ENCODE measurements at regions not wholly inside any gene's neighbourhood (a gene's known extent, or its start where the extent isn't known, plus 50 kb on each side); places are given as distances from the start of the nearest gene placed in this dataset.

DNA sequence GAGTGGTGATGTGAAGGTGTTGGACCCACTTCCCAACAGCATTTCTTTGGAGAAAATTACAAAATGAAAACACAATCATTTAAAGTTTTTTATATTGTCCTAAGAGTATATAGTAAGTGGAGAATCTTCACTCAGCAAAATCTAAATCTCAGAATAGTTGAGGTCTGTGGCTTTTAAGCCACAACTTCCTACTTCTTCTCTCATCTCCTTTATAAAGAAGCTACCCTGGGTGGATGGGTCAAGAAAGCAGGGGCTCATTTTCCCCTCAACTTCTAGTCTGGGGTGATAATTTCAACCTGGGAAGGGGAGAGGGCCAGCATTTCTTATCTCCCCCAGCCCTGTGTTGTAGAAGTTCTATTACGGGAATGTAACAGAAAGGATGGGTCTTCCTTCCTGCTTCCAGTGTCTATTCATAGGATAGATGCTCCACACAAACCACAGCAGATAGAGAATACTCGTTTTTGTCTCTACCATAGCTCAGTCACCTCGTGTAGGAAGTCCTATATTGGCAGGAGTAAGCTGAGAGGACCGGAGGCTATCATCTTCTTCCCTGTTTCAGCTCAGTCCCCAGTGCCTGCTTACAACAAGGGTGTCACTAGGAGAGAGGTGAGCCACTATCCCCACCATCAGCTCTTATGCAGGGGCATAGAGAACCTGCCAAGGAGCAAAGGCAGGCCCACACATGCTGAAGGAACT, 341.5 kb downstream of the CASP12 start:
- no peaks in the 10 kb centered on the region for H3K9me3 ChIP-seq
- no peak for DNase-seq
- H3K36me3 ChIP-seq = no peaks in the 10 kb centered on the region
- H3K4me3 ChIP-seq = no peak overlapping the region
- H3K27me3 ChIP-seq = no peaks in the 10 kb centered on the region

DNA sequence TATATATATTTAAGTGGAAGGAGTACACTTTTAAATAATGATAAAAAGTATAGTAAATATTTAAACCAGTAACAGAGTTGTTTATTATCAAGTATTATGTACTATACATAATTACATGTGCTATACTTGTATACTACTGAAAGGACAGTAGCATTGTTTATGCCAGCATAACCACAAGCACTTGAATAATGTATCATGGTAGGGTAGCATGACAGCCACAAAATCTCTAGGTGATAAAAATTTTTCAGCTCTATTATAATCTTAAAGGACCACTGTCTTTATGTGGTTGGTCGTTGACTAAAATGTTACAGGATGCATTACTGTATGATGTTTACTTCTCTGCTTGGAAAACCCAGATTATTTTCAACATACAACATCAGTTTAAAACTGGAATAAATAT, 349.2 kb downstream of the CASP12 start:
- Histone ChIP-seq H3K36me3 (no peaks in the 10 kb centered on the region), H3K4me3 (no peak overlapping the region), H3K9me3 (no peaks in the 10 kb centered on the region), H3K27me3 (no peaks in the 10 kb centered on the region)
- DNase-seq = no peak

DNA sequence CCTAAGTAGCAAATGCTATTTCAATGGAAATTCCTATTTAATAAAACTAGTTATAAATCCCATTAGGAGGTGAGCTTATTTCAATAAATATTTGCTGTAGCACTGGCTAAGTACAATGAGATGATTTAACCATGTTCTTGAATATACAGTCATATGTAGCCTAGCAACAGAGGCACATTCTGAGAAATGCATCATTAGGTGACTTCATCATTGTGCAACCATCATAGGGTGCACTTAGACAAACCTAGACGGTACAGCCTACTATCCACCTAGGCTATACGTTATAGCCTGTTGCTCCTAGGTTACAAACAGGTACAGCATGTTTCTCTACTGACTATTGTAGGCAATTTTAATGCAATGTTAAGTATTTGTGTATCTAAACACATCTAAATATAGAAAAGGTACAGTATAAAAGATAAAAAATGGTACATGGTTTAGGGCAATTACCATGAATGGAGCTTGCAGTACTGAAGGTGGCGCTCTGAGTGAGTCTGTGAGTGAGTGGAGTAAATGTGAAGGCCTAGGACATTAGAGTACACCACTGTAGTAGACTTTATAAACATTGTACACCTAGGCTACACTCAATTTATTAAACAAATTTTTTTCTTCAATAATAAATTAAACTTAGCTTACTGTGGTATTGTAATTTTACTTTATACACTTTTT, 350.1 kb downstream of the CASP12 start:
- DNase-seq = no peak
- no peaks in the 10 kb centered on the region for H3K36me3 ChIP-seq

DNA sequence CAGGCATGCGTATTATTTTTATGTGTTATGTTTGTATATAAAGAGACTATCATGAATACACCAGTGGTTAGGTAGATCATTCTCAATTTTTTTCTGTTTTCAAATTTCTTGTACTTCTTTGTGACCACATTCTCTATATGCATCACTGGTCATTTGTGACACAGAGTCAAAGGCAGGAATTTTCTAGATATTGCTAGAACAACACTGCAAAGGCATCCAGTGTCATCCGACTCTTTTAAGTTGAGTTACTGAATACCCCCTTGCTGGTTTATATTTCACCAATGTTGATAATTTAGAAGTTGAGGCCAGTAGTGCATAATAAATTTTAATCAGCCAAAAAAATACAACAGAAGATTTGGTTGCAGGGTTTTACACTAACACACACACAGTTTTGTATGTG, 351.8 kb downstream of the CASP12 start:
- Histone ChIP-seq H3K9me3 (no peaks in the 10 kb centered on the region), H3K27me3 (no peaks in the 10 kb centered on the region), H3K4me3 (no peak overlapping the region), H3K36me3 (no peaks in the 10 kb centered on the region)
- no peak for DNase-seq

More for the DNA sequence above, 350.1 kb downstream of the CASP12 start:
- no peaks in the 10 kb centered on the region for H3K9me3 ChIP-seq
- H3K4me3 ChIP-seq = no peak overlapping the region
- H3K27me3 ChIP-seq = no peaks in the 10 kb centered on the region

DNA sequence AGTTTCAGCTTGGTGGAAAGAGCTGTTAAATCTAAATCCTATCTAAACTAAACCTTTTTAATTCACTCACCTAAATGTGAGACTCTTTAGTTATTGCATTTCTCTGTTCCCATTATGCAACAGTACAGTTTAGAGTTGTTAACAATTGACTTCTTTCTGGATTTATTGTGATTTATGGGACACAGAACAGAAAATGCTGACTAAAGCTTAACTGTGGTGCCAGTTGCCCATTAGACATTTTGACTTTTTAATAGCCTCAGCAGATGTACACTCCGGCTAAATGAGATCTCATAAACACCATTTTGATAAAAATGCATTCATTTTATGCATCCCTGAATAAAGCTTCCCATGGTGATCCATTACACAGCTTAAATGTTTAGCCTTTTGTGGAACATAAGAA, 356.6 kb downstream of the CASP12 start:
- no peaks in the 10 kb centered on the region for H3K27me3 ChIP-seq
- no peaks in the 10 kb centered on the region for H3K36me3 ChIP-seq
- no peaks in the 10 kb centered on the region for H3K9me3 ChIP-seq
- DNase-seq = no peak
- H3K4me3 ChIP-seq = no peak overlapping the region

DNA sequence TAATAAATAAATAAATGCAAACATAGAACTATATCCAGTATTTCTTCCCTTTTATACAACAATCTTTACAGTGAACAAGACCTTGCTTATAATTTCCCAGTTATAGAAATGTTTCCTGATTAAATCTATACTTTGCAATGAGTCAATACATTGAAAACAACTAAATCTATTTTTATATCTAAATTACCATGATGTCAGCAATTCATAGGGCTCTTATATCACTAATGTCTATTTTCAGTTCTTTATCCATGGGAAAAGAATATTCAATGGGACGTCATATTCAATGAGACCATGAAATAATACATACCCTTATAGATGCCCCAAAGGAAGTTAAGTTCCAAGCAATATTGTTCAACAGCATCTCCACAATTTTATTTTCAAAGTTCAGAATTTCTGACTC, 359.9 kb downstream of the CASP12 start:
- H3K4me3 ChIP-seq = no peak overlapping the region
- no peak for DNase-seq
- H3K36me3 ChIP-seq = no peaks in the 10 kb centered on the region
- no peaks in the 10 kb centered on the region for H3K27me3 ChIP-seq
- H3K9me3 ChIP-seq = no peaks in the 10 kb centered on the region

DNA sequence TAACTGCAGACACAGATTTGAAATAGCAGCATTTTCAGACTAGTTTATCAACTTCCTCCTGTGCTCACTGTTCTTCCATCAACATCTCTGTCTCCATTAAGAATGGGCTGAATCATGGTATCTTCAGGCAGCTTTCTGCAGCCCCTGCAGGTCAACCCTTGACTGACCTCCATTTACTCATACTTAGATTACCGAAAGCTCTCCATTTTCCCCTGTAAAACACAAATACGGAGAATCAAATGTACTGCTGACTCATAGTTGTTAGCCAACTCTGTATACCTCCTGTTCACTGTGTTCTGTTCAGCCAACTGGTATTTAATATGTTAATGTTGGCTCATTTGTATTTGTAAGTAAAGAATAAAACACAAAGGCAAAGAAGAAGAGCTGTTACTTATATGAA, 364.0 kb downstream of the CASP12 start:
- Histone ChIP-seq H3K9me3 (no peaks in the 10 kb centered on the region), H3K36me3 (no peaks in the 10 kb centered on the region), H3K27me3 (no peaks in the 10 kb centered on the region), H3K4me3 (no peak overlapping the region)
- DNase-seq = no peak

DNA sequence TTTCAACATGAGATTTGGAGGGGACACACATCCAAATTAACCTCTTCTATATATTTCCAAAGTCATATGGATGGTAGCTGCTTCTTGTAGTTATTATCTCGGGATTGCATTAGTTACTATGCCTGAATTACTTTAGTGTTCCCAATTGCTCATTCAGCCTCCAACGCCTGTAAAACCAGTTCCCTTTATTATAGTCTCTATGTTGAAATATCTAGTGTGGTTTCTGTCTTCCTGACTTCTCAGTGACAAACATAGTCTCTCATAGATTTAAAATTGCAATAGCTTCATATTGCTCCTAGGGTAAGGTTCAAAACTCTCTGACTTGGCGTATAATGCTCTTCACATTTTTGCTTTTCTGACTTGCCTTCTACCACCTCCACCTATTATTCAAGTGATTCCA, 366.4 kb downstream of the CASP12 start:
- H3K36me3 ChIP-seq = no peaks in the 10 kb centered on the region
- no peak for DNase-seq
- H3K27me3 ChIP-seq = no peaks in the 10 kb centered on the region
- no peak overlapping the region for H3K4me3 ChIP-seq
- H3K9me3 ChIP-seq = no peaks in the 10 kb centered on the region

DNA sequence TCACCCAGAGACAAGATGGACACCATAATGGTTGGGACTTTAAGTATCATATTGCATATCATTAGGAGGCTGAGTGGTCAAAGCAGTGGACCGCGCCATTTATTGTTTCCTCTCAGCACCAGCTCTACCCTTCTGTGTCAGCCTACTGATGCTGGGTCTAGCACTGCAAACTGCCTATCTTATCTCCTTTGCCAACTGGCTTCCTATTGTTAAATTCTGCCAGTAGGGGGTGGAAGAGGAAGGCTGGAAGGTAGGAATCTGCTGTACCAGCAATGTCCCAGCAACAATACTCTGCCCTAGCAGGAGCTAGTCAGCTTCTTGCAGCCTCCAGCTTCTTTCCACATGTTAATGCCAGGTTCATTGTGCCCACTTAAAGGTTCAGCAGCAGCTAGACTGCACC, 367.1 kb upstream of the PDGFD start:
- Histone ChIP-seq H3K4me3 (no peak overlapping the region), H3K27me3 (no peaks in the 10 kb centered on the region), H3K36me3 (no peaks in the 10 kb centered on the region), H3K9me3 (no peaks in the 10 kb centered on the region)
- no peak for DNase-seq

DNA sequence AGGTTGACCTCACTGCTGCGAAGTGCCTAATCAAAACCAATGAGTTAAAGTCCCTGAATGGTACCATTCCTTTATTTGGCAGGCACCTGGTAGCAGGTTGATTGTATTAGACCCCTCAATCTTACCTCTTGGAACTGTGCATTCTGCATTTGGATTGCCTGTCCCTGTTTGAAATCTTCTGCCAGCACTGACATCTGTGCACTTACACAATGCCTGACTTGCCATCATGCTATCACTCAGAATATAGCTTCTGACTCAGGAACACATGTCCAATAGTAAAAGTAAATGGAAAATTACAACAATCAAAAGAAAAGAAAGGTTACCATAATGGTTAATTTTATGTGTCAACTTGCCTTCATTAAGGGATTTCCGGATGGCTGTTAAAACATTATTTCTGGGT, 366.0 kb upstream of the PDGFD start:
- Histone ChIP-seq H3K27me3 (no peaks in the 10 kb centered on the region), H3K4me3 (no peak overlapping the region), H3K9me3 (no peaks in the 10 kb centered on the region), H3K36me3 (no peaks in the 10 kb centered on the region)
- no peak for DNase-seq

DNA sequence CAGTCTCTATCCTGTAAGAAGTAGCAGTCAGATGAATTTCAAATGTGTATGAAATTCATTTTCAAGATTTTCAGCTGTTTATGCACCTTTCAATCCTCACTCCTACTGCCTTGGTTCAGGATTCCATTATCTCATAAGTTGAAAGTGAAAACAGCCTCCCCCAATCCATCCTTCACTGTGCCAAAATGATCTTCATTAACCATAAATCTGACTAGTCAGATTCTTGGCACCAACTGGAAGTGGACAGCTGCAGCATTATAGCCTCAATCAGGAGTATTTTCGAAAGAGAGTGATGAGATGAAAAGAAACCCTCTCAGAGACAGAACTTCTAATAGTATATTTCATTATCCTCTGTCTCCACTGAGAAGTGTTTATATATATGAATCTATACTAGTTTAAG, 365.3 kb upstream of the PDGFD start:
- no peaks in the 10 kb centered on the region for H3K36me3 ChIP-seq
- DNase-seq = no peak
- no peaks in the 10 kb centered on the region for H3K9me3 ChIP-seq
- H3K4me3 ChIP-seq = no peak overlapping the region
- H3K27me3 ChIP-seq = no peaks in the 10 kb centered on the region

DNA sequence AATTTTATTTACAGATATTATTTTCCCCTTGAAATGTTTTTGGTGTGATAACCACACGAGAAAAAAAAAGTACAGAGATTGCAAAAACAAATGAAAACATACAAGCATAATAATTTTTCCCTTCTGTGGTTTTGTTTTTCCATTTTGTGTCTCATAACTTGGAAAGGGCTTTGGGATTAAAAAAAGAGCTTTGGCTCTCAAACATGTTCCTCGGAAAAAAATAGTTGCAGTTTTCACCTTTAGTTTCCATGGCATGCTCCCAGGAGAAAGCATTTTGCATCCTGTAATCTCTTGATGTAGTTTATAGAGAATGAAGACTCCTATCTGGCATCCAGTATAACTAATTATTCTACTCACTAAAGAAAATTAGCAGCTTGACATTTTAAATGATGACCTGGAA, 362.1 kb upstream of the PDGFD start:
- Histone ChIP-seq H3K36me3 (no peaks in the 10 kb centered on the region), H3K9me3 (no peaks in the 10 kb centered on the region), H3K4me3 (no peak overlapping the region), H3K27me3 (no peaks in the 10 kb centered on the region)
- no peak for DNase-seq

DNA sequence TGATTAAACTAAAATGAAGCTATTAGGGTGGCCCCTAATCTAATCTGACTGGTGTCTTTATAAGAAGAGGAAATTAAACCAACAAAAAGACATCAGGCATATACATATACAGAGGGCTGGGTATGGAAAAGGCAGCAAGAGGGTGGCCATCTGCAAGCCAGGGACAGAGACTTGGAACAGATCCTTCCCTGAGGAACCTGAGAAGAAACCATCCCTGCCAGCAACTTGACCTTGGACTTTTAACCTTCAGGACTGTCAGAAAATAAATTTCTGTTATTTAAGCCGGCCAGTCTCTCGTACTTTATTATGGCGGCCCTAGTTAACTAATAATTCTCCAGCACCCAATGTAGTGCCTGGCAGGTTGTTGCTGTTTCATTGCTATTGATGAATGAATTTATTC, 361.5 kb upstream of the PDGFD start:
- no peaks in the 10 kb centered on the region for H3K9me3 ChIP-seq
- no peak for DNase-seq
- no peaks in the 10 kb centered on the region for H3K27me3 ChIP-seq
- H3K36me3 ChIP-seq = no peaks in the 10 kb centered on the region
- no peak overlapping the region for H3K4me3 ChIP-seq

DNA sequence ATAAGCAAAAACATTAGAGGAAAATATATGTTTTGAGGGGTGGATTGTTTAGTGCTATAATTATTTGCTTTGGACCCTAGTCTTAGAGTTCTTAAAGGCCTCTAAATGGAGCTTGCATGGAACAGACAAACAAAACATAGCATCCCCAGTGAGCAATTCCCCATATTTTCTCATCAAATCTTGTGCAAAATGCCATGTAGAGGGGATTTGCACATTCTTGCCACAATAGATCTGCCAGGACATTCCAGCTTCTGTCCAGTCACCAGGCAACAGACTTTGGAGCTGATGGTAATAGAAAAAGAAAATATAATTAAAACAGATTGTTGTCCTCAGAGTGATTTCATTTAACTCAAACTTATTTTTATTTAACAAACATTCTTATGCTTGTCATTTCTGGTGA, 360.3 kb upstream of the PDGFD start:
- no peak for DNase-seq
- H3K9me3 ChIP-seq = no peaks in the 10 kb centered on the region
- no peaks in the 10 kb centered on the region for H3K27me3 ChIP-seq
- H3K4me3 ChIP-seq = no peak overlapping the region
- no peaks in the 10 kb centered on the region for H3K36me3 ChIP-seq

DNA sequence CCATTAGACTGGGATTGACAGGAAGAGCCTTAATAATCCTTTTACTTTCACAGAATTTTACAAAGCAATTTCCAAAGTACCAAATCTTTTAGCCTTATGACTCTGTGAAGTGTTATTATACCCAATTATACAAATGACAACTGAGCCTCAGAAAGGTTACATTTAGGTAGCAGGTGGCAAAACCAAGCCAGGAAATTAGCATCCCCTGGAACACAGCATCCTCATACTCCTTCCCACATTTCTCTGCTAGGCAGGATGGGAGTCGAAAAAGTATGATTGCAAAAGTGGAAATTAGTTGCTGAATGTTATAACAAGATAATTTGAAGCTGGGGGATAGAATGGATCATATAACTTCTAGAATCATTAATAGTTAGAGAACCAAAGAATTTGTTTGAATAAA, 359.7 kb upstream of the PDGFD start:
- no peak overlapping the region for H3K4me3 ChIP-seq

DNA sequence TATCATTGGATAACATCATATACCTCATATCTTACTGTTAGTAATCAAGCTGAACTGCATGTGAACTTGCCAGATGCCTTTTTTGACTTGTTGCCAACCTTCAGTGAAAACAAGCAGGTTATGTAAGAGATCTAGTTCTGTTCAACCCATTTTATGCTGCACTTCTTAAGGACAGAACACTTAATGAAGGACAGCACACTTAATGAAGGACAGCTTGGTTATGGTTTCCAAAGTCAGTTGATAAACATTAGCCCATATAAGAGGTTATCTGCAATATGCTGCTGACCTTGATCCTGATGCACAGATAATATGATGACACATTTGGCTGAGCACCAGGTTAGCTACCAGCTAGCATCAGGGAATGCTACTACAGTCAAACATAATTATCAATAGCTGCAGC, 358.7 kb upstream of the PDGFD start:
- Histone ChIP-seq H3K36me3 (no peaks in the 10 kb centered on the region), H3K27me3 (no peaks in the 10 kb centered on the region), H3K4me3 (no peak overlapping the region), H3K9me3 (no peaks in the 10 kb centered on the region)
- DNase-seq = no peak

More for the DNA sequence above, 359.7 kb upstream of the PDGFD start:
- Histone ChIP-seq H3K9me3 (no peaks in the 10 kb centered on the region), H3K36me3 (no peaks in the 10 kb centered on the region), H3K27me3 (no peaks in the 10 kb centered on the region)
- DNase-seq = no peak

DNA sequence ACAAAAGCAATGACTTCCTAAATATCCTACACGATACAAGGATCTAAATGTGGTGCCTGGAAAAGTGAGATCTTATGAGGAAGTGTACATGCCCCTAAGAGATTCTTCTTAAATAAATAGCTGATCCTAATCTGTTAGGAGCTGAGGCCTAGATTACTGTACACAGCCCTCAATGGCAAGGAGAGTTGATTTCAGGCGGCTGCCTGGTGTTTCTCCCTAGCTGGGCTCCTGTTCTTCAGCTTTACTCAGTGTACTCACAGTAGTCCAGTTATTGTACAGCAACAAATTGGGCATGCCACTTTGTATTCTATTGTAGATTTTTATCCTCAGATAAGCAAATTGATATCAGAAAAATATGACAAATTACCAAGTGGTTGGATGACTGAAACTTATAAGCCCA, 358.2 kb upstream of the PDGFD start:
- Histone ChIP-seq H3K9me3 (no peaks in the 10 kb centered on the region), H3K36me3 (no peaks in the 10 kb centered on the region), H3K4me3 (no peak overlapping the region), H3K27me3 (no peaks in the 10 kb centered on the region)
- no peak for DNase-seq

DNA sequence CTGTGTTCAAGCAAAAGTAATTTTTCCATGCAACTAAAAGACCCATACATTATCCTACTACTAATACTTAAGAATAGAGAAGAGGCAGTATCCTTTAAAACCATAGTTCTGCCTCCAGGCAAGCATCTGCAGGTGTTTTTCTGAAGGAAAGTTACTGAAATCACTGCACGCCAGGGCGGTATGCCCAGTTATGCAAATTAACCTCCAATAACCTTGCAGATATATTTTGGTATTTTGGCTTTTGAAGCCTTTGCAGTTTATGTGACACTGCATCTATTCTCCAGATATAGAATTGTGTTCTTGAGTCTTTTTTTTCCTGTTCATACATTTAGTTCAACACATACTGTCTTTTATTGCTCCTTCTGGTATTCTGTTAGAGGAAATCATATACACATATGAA, 346.2 kb upstream of the PDGFD start:
- no peak for DNase-seq
- H3K27me3 ChIP-seq = no peaks in the 10 kb centered on the region
- no peak overlapping the region for H3K4me3 ChIP-seq
- no peaks in the 10 kb centered on the region for H3K36me3 ChIP-seq
- no peaks in the 10 kb centered on the region for H3K9me3 ChIP-seq

Measured in MG63 (cell line).